T-helper 17 cell (primary cell): ENCODE measurements at regions not wholly inside any gene's neighbourhood (a gene's known extent, or its start where the extent isn't known, plus 50 kb on each side); places are given as distances from the start of the nearest gene placed in this dataset.
"Not testable (repeated sequence)": the region's sequence is repeated elsewhere in the genome, so short reads cannot be mapped to it uniquely, and the experiment has no call there.

Experiments
- ATAC-seq: fragments of 150-1000 bp; cut with Tn5 transposase; 2 replicates; pipeline ENCODE4 v1.10.0; 2021; ENCODE audit warnings: mild to moderate bottlenecking, moderate library complexity
- DNase-seq, 3 donors: peaks; one replicate each; pipeline versions ENCODE4 v3.0.0 to v3.0.0-alpha.2; 2020 to 2021
- H3K9me3 ChIP-seq: one replicate; pipeline ENCODE4 v1.7.0; 2013; ENCODE audit warnings: low read length, mild to moderate bottlenecking; ENCODE audit not compliant: control insufficient read depth, poor library complexity, severe bottlenecking
- H3K27ac Mint-ChIP-seq: one replicate; pipeline ENCODE4 v1.8.0; 2022; ENCODE audit warnings: mild to moderate bottlenecking, moderate library complexity, mixed read lengths
- H3K27me3 Mint-ChIP-seq: one replicate; pipeline ENCODE4 v1.8.0; 2022; ENCODE audit warnings: mixed read lengths
- H3K36me3 Mint-ChIP-seq: one replicate; pipeline ENCODE4 v1.8.0; 2022; ENCODE audit warnings: low read depth, mixed read lengths
- H3K4me1 Mint-ChIP-seq: one replicate; pipeline ENCODE4 v1.8.0; 2022; ENCODE audit warnings: mild to moderate bottlenecking, mixed read lengths
- H3K4me3 Mint-ChIP-seq: one replicate; pipeline ENCODE4 v1.8.0; 2022; ENCODE audit warnings: mild to moderate bottlenecking, moderate library complexity, mixed read lengths

GRCh38 chr1:37354876-37355650 is 119.3 kb upstream of the ZC3H12A start:
- ATAC-seq (no peak), DNase-seq (no peak)
- Mint-ChIP-seq H3K4me3 (no peak overlapping the region), H3K27me3 (peaks cover 45% of the 10 kb centered on the region), H3K36me3 (no peaks in the 10 kb centered on the region), H3K4me1 (no peaks in the 10 kb centered on the region), H3K27ac (no peak overlapping the region)
- no peaks in the 10 kb centered on the region for H3K9me3 ChIP-seq

GRCh38 chr1:37358992-37359391 is 115.4 kb upstream of the ZC3H12A start:
- ATAC-seq (no peak), DNase-seq (no peak)
- Mint-ChIP-seq H3K27ac (no peak overlapping the region), H3K4me3 (no peak overlapping the region), H3K4me1 (peaks cover 2% of the 10 kb centered on the region), H3K27me3 (peaks cover 57% of the 10 kb centered on the region), H3K36me3 (peaks cover 3% of the 10 kb centered on the region)
- H3K9me3 ChIP-seq = no peaks in the 10 kb centered on the region

GRCh38 chr1:37360011-37360410 is 114.4 kb upstream of the ZC3H12A start:
- peaks cover 66% of the 10 kb centered on the region for H3K27me3 Mint-ChIP-seq
- H3K4me3 Mint-ChIP-seq = no peak overlapping the region

GRCh38 chr1:37362594-37363385 is 111.6 kb upstream of the ZC3H12A start:
- Mint-ChIP-seq H3K36me3 (peaks cover 3% of the 10 kb centered on the region), H3K27me3 (peaks cover 62% of the 10 kb centered on the region), H3K4me3 (no peak overlapping the region), H3K27ac (no peak overlapping the region), H3K4me1 (peaks cover 2% of the 10 kb centered on the region)
- no peaks in the 10 kb centered on the region for H3K9me3 ChIP-seq
- no peak for ATAC-seq
- no peak for DNase-seq

More at GRCh38 chr1:37360011-37360410, 114.4 kb upstream of the ZC3H12A start:
- DNase-seq (no peak), ATAC-seq (no peak)
- peaks cover 3% of the 10 kb centered on the region for H3K36me3 Mint-ChIP-seq
- H3K4me1 Mint-ChIP-seq = peaks cover 2% of the 10 kb centered on the region
- H3K9me3 ChIP-seq = no peaks in the 10 kb centered on the region
- no peak overlapping the region for H3K27ac Mint-ChIP-seq

GRCh38 chr1:37363535-37363934 is 110.8 kb upstream of the ZC3H12A start:
- no peak overlapping the region for H3K4me3 Mint-ChIP-seq
- no peaks in the 10 kb centered on the region for H3K9me3 ChIP-seq
- DNase-seq (no peak), ATAC-seq (no peak)
- H3K27ac Mint-ChIP-seq = no peak overlapping the region
- H3K4me1 Mint-ChIP-seq = peaks cover 2% of the 10 kb centered on the region
- peaks cover 60% of the 10 kb centered on the region for H3K27me3 Mint-ChIP-seq
- peaks cover 3% of the 10 kb centered on the region for H3K36me3 Mint-ChIP-seq

- peaks cover 30% of the 10 kb centered on the region for H3K27me3 Mint-ChIP-seq
- H3K4me3 Mint-ChIP-seq = not testable (repeated sequence)
Observed at GRCh38 chr1:37368665-37369315, 105.6 kb upstream of the ZC3H12A start.

GRCh38 chr1:37372302-37372701 is 102.1 kb upstream of the ZC3H12A start:
- Mint-ChIP-seq H3K27ac (no peak overlapping the region), H3K27me3 (peaks cover 11% of the 10 kb centered on the region), H3K36me3 (no peaks in the 10 kb centered on the region), H3K4me1 (no peaks in the 10 kb centered on the region), H3K4me3 (no peak overlapping the region)
- no peaks in the 10 kb centered on the region for H3K9me3 ChIP-seq
- ATAC-seq (no peak), DNase-seq (no peak)

More at GRCh38 chr1:37368665-37369315, 105.6 kb upstream of the ZC3H12A start:
- H3K36me3 Mint-ChIP-seq, ATAC-seq, H3K9me3 ChIP-seq, H3K4me1 Mint-ChIP-seq, DNase-seq, H3K27ac Mint-ChIP-seq: not testable (repeated sequence)

- no peak overlapping the region for H3K4me3 Mint-ChIP-seq
- H3K27me3 Mint-ChIP-seq = peaks cover 11% of the 10 kb centered on the region
- H3K4me1 Mint-ChIP-seq = no peaks in the 10 kb centered on the region
- H3K9me3 ChIP-seq = no peaks in the 10 kb centered on the region
- H3K36me3 Mint-ChIP-seq = no peaks in the 10 kb centered on the region
- H3K27ac Mint-ChIP-seq = no peak overlapping the region
- ATAC-seq = no peak
- no peak for DNase-seq
Observed at GRCh38 chr1:37372711-37373110, 101.7 kb upstream of the ZC3H12A start.

- H3K27ac Mint-ChIP-seq = no peak overlapping the region
- DNase-seq = no peak
Observed at GRCh38 chr1:37373413-37373812, 101.0 kb upstream of the ZC3H12A start.

GRCh38 chr1:37380546-37380945 is 93.8 kb upstream of the ZC3H12A start:
- H3K9me3 ChIP-seq, ATAC-seq, H3K27ac Mint-ChIP-seq, H3K4me1 Mint-ChIP-seq, H3K36me3 Mint-ChIP-seq, DNase-seq, H3K4me3 Mint-ChIP-seq: not testable (repeated sequence)
- H3K27me3 Mint-ChIP-seq = peaks cover 41% of the 10 kb centered on the region

More at GRCh38 chr1:37373413-37373812, 101.0 kb upstream of the ZC3H12A start:
- H3K4me3 Mint-ChIP-seq = no peak overlapping the region
- H3K36me3 Mint-ChIP-seq = no peaks in the 10 kb centered on the region
- no peaks in the 10 kb centered on the region for H3K9me3 ChIP-seq
- H3K27me3 Mint-ChIP-seq = peaks cover 7% of the 10 kb centered on the region
- ATAC-seq = no peak
- no peaks in the 10 kb centered on the region for H3K4me1 Mint-ChIP-seq

GRCh38 chr1:37387854-37388253 is 86.5 kb upstream of the ZC3H12A start:
- peaks cover 64% of the 10 kb centered on the region for H3K27me3 Mint-ChIP-seq

GRCh38 chr1:37389327-37389726 is 85.1 kb upstream of the ZC3H12A start:
- H3K4me1 Mint-ChIP-seq = no peaks in the 10 kb centered on the region
- no peak overlapping the region for H3K4me3 Mint-ChIP-seq
- ATAC-seq = no peak

More at GRCh38 chr1:37387854-37388253, 86.5 kb upstream of the ZC3H12A start:
- ATAC-seq = no peak
- H3K4me1 Mint-ChIP-seq = no peaks in the 10 kb centered on the region
- peaks cover 3% of the 10 kb centered on the region for H3K36me3 Mint-ChIP-seq
- no peak overlapping the region for H3K4me3 Mint-ChIP-seq
- no peak for DNase-seq
- no peak overlapping the region for H3K27ac Mint-ChIP-seq
- no peaks in the 10 kb centered on the region for H3K9me3 ChIP-seq

More at GRCh38 chr1:37389327-37389726, 85.1 kb upstream of the ZC3H12A start:
- H3K9me3 ChIP-seq = no peaks in the 10 kb centered on the region
- H3K27ac Mint-ChIP-seq = no peak overlapping the region
- no peaks in the 10 kb centered on the region for H3K36me3 Mint-ChIP-seq
- DNase-seq = no peak
- H3K27me3 Mint-ChIP-seq = peaks cover 61% of the 10 kb centered on the region
